Kasumi-1 (cell line): ENCODE measurements at regions not wholly inside any gene's neighbourhood (a gene's known extent, or its start where the extent isn't known, plus 50 kb on each side); places are given as distances from the start of the nearest gene placed in this dataset.
"Not testable (repeated sequence)": the region's sequence is repeated elsewhere in the genome, so short reads cannot be mapped to it uniquely, and the experiment has no call there.

Experiments
- DNase-seq, 2 experiments: peaks; one replicate each; lab custom pipeline; 2025; lab: John Stamatoyannopoulos, UW

DNA sequence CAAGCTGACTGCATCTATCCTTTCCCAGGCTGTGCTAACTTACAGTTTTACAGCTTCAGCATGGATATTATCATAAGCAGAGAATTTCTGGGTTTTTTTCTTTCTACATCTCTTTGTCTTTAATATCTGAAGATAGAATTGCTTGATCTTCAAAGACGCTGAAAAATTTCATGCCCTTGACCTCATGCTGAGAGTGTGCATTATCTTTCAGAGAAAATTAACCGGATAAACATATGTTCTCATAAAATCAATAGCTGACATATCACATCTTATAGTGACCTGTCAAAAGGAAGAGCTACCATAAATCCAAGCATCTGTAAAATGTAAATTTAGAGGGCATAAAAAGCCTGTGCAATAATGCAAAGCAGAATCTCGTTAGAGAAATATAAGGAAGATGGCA lies 1704.1 kb upstream of the FLRT2 start:
- no peak for DNase-seq

DNA sequence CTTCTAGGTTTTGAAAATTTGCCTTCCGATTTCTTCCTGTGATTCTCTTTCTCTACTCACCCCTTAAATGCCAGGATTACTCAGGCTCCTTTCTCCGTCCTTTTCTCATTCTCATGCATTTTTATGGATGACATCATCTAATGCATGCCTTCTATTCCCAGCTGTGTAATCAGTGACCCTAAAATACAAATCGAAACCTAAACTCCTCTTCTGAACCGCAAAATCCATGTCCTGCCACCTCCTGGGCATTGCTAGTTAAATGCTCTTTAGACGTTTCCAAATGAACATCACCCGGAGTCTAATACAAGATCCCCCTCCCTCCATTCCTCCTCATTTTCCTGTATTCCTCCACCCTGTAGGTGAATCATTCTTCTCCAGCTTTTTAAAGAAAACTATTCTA lies 1703.1 kb upstream of the FLRT2 start:
- no peak for DNase-seq

DNA sequence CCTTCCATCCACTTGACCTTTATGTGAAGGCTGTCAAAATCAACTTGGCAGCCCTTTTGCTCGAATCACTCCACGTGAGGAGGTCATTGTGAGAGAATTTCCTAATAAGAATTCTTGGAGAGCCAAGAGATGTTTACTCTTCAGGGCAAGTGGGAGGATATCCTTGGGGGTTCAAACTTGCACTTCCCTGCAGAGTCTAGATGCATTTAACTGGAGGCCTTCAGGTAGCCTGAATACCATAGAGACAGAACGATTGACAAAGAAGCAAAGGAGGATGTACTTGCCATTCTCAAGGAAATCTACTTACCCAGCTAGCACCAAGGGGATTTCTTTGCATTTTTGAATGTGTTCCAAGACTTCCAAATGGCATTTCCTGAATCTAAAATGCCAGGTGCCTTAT lies 1702.6 kb upstream of the FLRT2 start:
- DNase-seq, result no peak

DNA sequence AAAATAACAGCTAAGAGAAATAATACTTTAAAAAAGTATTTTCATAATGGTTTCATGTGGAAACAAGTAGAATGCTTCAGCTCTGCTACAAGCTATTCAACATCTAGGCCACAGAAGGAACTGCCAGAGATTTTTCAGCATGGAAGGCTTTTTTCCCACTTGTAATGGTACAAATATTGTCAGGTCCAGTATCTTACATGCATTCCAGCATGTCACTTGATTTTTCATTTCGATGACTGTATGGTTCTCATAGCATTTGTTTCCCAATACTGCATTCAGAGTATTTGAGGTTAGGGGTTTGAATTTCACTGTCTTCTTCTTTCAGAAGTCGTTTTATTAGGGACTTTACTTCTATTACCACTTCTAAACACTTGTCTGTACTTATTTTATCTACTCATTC lies 1701.5 kb upstream of the FLRT2 start:
- DNase-seq, result no peak

DNA sequence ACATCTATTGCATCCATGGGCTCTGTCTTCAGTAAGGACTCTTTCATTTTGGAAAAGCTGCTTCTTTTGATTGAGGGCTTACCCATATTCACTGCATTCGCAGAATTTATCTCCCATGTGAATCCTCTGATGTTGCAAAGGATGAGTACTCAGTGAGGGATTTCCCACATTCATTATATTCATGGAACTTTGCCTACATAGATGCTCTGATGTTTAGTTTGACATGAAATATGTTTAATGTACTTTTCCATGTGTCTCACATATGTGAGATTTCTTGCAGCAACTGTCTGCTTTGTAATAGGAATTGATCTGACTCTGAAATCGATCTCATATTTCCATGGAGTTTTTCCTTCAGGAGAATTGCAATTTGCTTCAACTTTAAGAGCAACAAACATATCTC lies 1699.6 kb upstream of the FLRT2 start:
- DNase-seq, result no peak

DNA sequence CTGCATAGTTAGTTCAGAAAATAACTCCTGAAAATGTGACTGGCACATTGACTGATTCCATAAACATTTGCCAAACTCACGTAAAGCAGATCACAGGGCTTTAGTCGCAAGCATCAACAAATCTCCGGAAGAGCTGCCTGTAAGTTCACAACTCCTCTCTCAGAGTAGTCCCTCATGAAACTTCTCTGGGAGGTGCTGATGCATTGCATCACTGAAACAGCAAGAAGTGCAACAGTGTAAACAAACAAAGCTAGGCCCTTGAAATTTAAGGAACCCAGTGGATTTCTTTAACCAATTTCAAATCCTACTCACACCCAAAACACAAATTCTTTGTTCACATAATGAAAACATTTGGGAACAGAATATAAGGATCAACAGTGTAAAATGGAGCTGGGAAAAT lies 1691.7 kb upstream of the FLRT2 start:
- DNase-seq, result no peak

DNA sequence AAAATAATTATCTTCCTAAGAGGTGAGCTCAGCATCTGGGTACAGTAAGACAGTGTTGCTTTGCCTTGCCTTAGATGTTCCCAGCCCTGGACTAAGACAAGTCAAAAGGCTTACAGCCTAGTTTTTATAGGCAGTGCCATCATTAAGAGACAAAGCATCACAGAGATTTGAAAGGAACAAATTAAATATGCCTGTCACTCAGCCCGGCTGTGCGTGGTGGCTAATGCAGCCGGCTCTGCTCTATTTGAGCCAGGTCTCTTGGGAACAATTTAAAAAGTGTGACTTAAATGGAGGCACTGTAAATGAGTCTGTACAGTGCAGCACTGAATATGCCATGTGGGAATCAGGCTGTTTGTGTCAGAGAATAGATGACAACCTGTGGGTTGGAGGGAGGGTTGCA lies 1687.4 kb upstream of the FLRT2 start:
- DNase-seq, result no peak

DNA sequence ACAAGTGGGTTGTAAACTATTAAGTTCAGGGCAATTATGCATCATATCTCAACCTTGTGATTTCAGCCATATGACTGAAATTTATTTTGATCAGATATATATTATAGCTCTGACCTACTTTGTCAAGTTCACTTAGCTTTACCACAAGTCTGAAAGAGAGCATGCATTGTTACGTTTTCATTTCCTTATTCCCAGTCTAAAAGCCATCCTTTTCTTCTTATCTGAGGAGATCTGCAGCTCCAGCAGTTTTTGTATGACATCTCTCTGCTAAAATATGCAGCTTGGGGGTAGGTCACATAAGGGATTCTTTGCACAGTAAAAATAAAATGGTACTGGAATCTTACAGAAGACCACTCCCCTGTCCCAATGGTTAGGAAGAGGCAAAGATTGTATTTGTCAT lies 1682.8 kb upstream of the FLRT2 start:
- DNase-seq, result no peak

DNA sequence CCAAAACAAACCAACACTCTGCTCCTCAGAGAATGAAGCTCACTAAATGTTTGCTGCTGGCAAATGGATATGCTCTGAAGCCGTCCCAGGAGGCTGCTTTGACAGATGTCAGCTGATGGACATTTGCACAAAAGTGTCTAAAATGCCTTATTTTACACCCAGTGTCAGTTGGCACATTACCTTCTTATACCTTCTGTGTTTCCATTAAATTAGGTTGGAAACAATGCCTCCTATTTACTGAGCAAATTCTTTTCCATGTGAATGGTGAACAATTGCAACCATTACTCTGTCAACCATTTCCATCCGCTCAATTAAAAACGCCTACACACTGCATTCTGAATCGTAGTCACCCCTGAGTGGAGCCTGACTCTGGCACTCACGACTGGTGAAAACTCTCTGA lies 1679.9 kb upstream of the FLRT2 start:
- DNase-seq, result no peak

DNA sequence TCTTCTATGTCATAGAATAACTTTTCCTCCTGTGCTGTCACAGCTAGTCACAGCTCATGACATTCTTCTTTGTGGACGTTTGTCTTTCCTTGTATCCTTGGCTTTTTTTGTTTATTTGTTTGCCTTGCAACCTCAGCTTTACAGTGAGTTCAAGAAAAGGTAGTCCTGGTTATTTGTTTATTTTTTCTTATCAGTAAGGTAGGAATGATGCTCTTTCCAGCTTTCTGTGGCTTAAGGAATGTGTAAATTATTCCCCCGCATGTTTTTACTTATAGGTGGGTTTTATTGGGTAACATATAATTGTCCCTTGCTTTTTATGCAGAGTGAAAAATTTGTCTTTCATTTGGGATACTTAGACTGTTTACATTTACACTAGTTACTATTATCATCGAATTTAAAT lies 1673.6 kb upstream of the FLRT2 start:
- no peak for DNase-seq

DNA sequence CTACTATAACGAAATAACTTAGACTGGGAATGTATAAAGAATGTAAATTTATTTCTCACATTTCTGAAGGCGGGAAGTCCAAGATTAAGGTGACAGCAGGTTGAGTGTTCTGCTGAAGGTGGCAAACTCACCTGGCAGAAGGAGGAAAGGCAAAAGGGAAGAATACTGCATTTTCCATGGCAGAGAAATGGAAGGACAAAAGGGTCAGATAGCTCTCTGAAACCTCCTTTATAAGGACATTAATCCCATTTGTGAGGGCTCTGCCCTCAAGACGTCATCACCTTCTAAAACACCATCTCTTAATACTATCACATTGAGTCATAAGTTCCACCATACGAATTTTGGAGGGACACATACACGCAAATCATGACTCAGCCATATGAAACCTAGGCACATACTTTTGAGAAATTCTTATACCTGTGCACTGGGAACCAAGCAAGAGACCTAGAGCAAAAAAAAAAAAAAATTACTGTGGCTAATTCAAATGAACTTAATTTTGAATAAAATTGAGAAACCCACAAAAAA lies 1669.3 kb upstream of the FLRT2 start:
- no peak for DNase-seq

DNA sequence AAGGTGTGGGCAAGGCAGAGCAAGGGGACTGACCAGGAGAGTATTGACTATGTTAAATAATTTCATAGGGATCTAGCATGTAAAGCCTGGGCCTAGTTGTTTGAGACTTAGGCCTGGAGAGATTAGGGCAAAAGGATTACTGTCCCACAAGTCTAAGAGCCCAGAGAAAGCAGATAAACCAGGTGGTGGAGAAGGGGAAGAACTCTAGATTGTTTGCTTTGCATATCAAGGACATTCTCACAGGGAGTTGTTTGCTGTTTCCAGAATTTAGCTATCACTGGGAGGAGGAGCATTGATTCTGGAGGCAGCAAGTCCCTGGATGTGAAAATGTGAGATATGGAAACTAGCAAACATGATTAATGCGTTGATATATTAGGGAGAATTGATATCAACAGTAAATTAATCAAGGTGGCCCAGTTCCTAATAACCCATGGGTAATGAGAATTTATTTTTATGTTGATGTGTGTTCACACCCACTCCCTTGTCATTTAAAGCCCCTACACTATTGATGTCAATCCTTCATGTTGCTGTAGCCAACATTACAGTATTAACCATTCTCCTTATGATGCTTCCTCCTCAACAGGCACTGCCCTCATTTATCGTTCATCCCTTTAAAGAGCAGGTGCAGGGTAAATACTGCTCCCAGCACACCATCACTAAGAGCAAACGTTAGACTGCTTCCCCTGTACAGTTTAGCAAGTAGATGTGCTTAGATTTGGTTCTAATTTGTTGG lies 1666.7 kb upstream of the FLRT2 start:
- no peak for DNase-seq

DNA sequence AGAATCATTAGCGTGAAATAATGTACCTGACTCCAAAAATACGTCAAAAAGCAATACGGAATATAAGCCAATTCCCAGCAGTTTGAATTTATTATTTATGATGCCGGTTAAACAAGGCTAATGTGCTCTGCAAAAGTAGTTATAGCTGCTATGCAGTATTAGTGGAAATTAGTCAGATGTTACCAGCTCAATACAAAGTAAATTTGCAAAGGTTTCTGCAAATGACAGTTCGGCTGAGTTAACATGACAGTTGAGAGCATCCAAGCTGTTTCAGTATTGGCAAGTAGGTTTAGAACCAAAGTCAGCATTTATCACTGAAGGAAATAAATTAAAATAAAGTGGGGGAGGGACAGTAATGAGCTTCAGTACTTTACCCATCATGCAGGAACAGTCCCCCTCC lies 1665.8 kb upstream of the FLRT2 start:
- no peak for DNase-seq

DNA sequence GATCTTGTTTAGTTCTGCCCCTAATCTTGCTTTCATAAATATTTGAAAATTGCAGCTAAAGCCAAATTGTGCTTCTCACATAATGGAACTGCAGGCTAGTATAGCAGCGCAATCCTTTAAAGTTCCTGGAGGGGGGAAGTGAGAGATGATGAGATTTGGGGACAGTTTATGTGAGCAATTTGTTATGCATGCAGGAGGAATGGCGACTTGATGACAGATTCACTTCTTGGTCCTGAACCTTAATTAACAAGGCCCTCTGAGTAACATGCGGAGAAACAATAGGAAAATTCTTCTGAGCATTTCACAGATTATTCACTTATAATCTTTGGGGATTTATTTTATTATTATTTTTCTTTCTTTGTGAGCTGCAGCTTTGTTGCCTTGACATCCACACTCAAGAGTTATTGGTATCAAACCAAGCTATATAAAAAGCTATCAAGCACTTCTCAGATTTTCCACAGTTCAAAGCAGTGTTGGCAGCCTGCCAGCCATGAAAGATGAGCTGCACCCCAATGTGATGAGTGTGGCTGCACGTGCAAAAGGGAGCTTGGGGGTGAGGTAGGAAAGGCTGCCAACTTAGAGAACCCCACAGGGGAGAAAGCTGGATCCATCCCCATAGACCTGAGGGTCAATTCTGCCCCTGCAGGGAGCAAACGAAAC lies 1662.2 kb upstream of the FLRT2 start:
- no peak for DNase-seq

DNA sequence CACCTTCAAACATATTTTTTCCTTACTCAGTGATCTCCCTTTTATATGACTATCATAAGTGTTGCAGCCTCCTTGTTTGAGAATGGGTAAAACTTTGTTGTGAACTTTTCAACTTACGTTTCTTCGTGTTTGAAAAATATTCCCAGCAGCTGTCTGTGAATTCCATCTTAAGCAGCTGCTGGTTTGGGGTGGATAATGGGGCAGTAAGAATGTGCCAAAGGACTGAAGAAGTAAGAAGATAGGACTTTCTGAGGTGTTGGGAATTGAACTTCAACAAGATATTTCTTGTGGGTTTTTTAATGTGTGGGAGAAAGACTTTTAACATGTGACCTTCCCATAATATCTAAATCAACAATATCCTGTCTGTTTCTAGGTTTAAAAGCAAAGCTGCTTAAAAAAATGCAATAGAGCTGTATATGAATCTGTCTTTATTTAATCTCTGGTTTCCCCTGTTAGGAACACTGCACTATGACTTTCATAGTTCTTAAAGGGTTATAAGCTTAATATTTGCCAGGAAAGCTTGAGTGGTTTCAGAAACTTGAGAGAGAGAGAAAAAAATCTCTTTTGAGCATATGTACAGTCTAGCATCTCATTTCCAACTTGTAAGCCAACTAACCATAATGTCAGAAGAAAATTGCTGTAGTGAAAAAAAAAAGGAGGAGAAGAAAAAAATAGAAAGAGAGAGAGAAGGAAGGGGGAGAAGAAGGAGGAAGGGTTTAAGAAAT lies 1659.2 kb upstream of the FLRT2 start:
- DNase-seq, result no peak

DNA sequence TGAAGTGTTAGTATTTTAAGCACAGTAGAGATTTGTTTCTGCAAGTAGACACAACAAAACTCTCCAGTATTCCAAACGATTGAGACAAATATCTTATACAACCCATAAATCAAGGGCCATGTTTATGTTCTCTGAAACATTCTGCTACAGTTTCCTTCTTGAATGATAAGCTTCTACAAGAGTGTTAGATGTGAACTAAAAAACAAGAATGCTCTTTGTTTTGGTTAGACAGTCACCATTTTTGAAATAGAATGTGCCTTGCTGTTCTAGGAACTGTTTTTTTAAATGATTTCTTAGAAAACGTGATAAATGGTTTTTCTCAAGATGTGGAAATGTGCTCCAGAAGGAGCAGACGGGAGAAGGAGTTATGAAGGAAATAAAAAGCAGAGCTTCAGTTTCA lies 1656.3 kb upstream of the FLRT2 start:
- DNase-seq, result no peak

DNA sequence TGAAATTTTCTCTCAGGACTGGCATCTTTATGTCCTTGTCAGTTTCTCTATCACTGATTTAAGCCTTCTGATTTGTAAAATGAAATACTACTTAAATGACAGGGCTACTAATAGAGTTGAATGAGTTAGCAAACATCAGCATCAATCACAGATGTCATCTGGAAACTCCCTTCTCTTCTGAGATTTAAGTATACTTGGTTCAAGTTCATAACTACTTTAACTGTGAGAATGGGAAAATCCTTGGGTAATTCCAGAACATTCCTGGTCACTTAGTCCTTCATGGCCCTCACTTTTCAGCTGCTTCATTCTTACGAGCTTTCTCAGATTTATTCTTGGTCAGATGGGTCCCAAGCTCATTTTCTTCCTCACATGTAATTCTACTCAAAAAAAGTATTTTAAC lies 1655.3 kb upstream of the FLRT2 start:
- no peak for DNase-seq

DNA sequence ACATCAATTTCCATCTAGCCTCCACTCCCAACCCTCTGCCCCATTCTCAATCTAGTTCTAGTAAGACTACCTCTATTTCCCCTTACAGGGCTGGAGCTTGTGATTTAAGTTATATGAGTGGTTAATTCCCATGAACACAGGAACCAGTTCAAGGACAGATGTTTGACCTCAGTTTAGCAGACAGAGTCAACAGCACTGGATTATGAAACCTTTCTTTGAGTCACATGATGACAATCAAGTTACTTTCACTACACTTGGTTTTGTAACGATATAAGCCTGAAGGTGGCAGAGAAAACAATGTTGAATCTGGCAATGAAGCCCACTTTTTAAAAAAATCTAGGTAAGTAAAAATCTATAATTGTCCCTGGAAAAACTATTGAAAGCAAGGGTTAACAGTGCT lies 1646.2 kb upstream of the FLRT2 start:
- DNase-seq, result no peak

DNA sequence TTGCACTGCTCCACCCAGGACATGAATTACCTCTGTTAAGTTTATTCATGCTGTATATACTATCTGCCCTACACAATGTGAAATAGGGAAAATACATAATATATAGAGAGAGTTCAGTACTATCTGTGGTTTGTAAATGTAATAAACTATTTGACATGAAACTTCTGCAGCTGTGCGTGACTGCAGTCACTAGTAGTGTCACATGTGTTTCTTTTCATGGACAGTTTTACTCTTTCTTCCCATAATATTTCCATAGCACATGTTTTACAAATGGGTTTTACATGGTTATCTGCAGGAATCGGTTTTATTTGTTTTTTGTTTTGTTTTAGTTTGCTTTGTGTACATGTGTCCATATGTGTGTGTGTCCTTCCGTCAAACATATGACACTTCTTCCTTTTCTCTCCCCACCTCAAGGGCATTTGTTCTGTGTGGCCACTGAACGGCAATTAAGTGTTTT lies 1644.1 kb upstream of the FLRT2 start:
- no peak for DNase-seq

DNA sequence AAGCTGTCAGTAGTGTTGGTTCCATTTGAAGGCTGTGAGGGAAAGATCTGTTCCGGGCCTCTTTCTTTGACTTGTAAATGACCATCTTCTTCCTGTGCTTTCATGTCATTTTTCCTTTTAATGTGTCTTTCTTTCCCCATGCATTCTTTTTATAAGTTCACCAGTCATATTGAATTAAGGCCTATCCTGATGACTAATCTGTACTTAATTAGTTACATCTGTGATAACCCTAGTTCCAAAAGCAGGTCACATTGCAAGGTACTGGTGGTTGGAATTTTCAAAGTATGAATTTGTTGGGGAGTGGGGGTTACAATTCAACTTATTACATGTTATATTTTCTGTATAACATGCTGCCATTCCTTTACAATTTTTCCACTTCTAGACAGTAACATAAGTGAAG lies 1642.1 kb upstream of the FLRT2 start:
- DNase-seq, result no peak

DNA sequence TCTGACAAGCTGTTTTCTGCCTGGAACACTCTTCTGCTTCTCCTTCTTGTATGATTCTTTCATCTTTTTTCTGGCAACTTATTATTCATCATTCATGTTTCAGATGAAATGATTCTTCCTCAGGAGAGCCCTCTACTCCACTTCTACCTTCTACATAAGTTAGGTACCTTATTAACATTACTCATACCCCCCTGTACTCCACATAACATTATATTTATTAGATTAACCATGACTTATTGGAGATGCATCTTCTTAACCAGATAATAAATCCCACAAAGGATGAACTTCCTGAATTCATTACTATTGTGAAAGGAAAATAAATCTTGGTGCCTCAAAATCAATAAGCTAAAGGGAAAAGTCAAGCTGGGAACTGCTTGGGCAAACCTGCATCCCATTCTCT lies 1636.5 kb upstream of the FLRT2 start:
- no peak for DNase-seq

DNA sequence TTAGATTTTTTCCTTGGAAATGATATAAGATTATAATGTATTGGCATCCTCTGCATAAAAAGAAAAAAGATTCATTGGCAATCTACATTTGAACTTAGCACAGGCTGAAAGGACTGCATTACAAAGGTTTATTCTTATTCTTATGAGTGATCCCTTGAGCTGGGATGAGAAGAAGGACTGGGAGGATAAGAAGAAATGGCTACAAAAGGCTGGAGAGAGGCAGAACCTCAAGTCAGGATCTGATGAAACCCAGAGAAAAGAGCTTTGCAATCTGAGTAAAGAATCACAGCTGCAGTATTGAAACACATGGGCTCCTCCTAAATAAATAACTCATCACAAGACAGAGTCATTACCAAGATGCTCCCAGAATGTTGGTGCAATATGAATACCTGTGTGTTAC lies 1635.4 kb upstream of the FLRT2 start:
- no peak for DNase-seq

DNA sequence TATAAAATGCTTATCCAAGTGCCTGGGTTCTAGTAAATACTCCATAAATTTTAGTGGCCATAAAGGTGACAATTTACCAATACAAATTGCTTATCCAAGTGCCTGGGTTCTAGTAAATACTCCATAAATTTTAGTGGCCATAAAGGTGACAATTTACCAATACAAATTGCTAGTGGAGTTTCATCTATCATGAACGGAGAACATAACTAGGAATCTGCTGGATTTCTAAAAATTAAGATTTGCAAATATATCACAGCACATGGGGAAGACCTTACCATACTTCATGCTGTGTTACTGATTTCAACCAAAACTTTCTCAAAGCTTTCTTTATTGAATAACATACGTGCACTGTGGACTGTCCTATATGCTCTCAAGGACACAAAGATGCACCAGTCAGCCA lies 1631.4 kb upstream of the FLRT2 start:
- DNase-seq, result not testable (repeated sequence)
